GM23338 (cell line): ENCODE measurements at regions not wholly inside any gene's neighbourhood (a gene's known extent, or its start where the extent isn't known, plus 50 kb on each side); places are given as distances from the start of the nearest gene placed in this dataset.

Source experiments
- ATAC-seq: fragments of 200-7000 bp; cut with Tn5 transposase; 3 replicates; pipeline ENCODE4 v1.9.1; 2020
- DNase-seq: peaks from one replicate; pipeline ENCODE4 v3.0.0-alpha.2; 2015; ENCODE audit warnings: low spot score
- H2AFZ ChIP-seq: fragments of 200-600 bp; sonication (generic); 2 replicates; pipeline ENCODE4 v1.8.0; 2016; ENCODE audit warnings: antibody characterized with exemption, mild to moderate bottlenecking, moderate library complexity
- H3F3A ChIP-seq: fragments of 200-600 bp; sonication (generic); replicated peaks from 2 replicates; pipeline ENCODE4 v1.8.0; 2017; ENCODE audit warnings: antibody characterized with exemption, mixed run types, low read depth
- H3K27ac ChIP-seq: fragments of 200-600 bp; sonication (generic); 2 replicates; pipeline ENCODE4 v1.6.1; 2016; ENCODE audit warnings: low read depth
- H3K27me3 ChIP-seq: fragments of 200-600 bp; sonication (generic); 2 replicates; pipeline ENCODE4 v1.8.0; 2016; ENCODE audit warnings: mild to moderate bottlenecking, mixed run types, moderate library complexity; ENCODE audit not compliant: insufficient read depth
- H3K36me3 ChIP-seq: fragments of 200-600 bp; sonication (generic); 2 replicates; pipeline ENCODE4 v1.8.0; 2016; ENCODE audit warnings: mild to moderate bottlenecking; ENCODE audit not compliant: insufficient read depth
- H3K4me1 ChIP-seq: fragments of 200-600 bp; sonication (generic); 2 replicates; pipeline ENCODE4 v1.8.0; 2016; ENCODE audit warnings: mild to moderate bottlenecking, moderate library complexity; ENCODE audit not compliant: insufficient read depth
- H3K4me2 ChIP-seq: fragments of 200-600 bp; sonication (generic); 2 replicates; pipeline ENCODE4 v1.7.1; 2017; ENCODE audit warnings: mixed run types
- H3K4me3 ChIP-seq: fragments of 200-600 bp; sonication (generic); 2 replicates; pipeline ENCODE4 v1.6.1; 2016; ENCODE audit warnings: mixed run types
- H3K79me2 ChIP-seq: fragments of 200-600 bp; sonication (generic); replicated peaks from 2 replicates; pipeline ENCODE4 v1.8.0; 2017; ENCODE audit warnings: mild to moderate bottlenecking; ENCODE audit not compliant: insufficient read depth
- H3K9me2 ChIP-seq: fragments of 200-600 bp; sonication (generic); 2 replicates; pipeline ENCODE4 v1.8.0; 2017; ENCODE audit not compliant: insufficient read depth
- H4K20me1 ChIP-seq: fragments of 200-600 bp; sonication (generic); replicated peaks from 2 replicates; pipeline ENCODE4 v1.8.0; 2017; ENCODE audit warnings: mild to moderate bottlenecking; ENCODE audit not compliant: insufficient read depth
- H3K27ac Mint-ChIP-seq: 2 replicates; pipeline ENCODE4 v1.8.0; 2020; ENCODE audit warnings: inconsistent platforms, mild to moderate bottlenecking, moderate library complexity, mixed read lengths
- H3K27me3 Mint-ChIP-seq: 3 replicates; pipeline ENCODE4 v1.8.0; 2022; ENCODE audit warnings: low read depth, mild to moderate bottlenecking, moderate library complexity, mixed read lengths, inconsistent platforms; ENCODE audit not compliant: insufficient read depth, poor library complexity
- H3K36me3 Mint-ChIP-seq: 3 replicates; pipeline ENCODE4 v1.8.0; 2021; ENCODE audit warnings: low read depth, mild to moderate bottlenecking, inconsistent platforms, moderate library complexity, mixed read lengths
- H3K4me1 Mint-ChIP-seq: 3 replicates; pipeline ENCODE4 v1.8.0; 2020; ENCODE audit warnings: mild to moderate bottlenecking, inconsistent platforms, mixed read lengths
- H3K4me3 Mint-ChIP-seq: 3 replicates; pipeline ENCODE4 v1.8.0; 2021; ENCODE audit warnings: moderate library complexity, mild to moderate bottlenecking, inconsistent platforms, mixed read lengths
- H3K9me3 Mint-ChIP-seq: 3 replicates; pipeline ENCODE4 v1.8.0; 2020; ENCODE audit warnings: moderate library complexity, mild to moderate bottlenecking, inconsistent platforms, mixed read lengths
- CREB1 ChIP-seq: fragments of 250-450 bp; sonication (Bioruptor Pico); IDR thresholded peaks from 2 replicates; pipeline ENCODE4 v1.5.0; 2020; ENCODE audit warnings: low read depth, mild to moderate bottlenecking, moderate library complexity
- EZH2phosphoT487 ChIP-seq: fragments of 200-600 bp; sonication (generic); IDR thresholded peaks from one replicate; pipeline ENCODE4 v1.8.1; 2018; ENCODE audit warnings: antibody characterized with exemption; ENCODE audit not compliant: unreplicated experiment
- NANOG ChIP-seq: IDR thresholded peaks from 2 replicates; pipeline ENCODE4 v1.6.1; 2016; ENCODE audit warnings: antibody characterized with exemption, borderline replicate concordance
- STAT1 ChIP-seq: IDR thresholded peaks from one replicate; pipeline ENCODE4 v1.6.1; 2016; ENCODE audit warnings: antibody characterized with exemption; ENCODE audit not compliant: unreplicated experiment
- ZNF114 ChIP-seq: fragments of 250-450 bp; sonication (Bioruptor Pico); IDR thresholded peaks from 2 replicates; pipeline ENCODE4 v1.5.0; 2020; ENCODE audit warnings: mild to moderate bottlenecking, moderate library complexity
- TF ChIP-seq, protein P1 (sequence below): IDR thresholded peaks from one replicate; pipeline ENCODE4 v1.6.1; 2018; ENCODE audit warnings: antibody characterized with exemption; ENCODE audit not compliant: unreplicated experiment
- TF ChIP-seq, protein P2 (sequence below): IDR thresholded peaks from 2 replicates; pipeline ENCODE4 v1.6.1; 2016; ENCODE audit warnings: antibody characterized with exemption
- TF ChIP-seq, protein P3 (sequence below), 2 experiments: fragments of 200-600 bp in 1 of 2; sonication (generic) in 1 of 2; conservative IDR thresholded peaks; 2 replicates each; pipeline versions ENCODE4 v1.5.1 to v1.6.1; 2016 to 2017; ENCODE audit warnings: antibody characterized with exemption in 2 of 2, low read depth in 2 of 2, mild to moderate bottlenecking in 2 of 2, moderate library complexity in 1 of 2

DNA sequence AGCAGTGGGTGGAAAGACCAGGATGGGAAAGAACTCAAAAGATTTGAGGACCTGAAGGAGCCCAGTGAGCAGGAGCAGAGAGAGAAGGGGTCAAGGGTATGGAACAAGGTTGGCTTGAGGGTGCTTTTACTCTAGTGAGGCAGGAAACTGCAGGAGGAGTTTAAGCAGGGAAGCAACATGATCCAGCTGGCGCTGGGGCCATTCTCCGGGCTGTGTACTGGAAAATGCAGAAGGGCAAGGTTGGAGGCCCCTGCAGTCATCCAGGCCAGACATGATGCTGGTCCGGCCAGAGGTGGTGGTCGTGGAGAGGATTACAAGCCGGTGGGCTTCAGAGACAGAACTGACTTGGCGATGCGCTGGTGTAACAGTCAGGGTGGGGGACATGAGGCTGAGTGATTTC, 81.8 kb downstream of the LSM3 start (continued):
- no peak for TF ChIP-seq EZH2phosphoT487
- TF ChIP-seq, protein P1, sequence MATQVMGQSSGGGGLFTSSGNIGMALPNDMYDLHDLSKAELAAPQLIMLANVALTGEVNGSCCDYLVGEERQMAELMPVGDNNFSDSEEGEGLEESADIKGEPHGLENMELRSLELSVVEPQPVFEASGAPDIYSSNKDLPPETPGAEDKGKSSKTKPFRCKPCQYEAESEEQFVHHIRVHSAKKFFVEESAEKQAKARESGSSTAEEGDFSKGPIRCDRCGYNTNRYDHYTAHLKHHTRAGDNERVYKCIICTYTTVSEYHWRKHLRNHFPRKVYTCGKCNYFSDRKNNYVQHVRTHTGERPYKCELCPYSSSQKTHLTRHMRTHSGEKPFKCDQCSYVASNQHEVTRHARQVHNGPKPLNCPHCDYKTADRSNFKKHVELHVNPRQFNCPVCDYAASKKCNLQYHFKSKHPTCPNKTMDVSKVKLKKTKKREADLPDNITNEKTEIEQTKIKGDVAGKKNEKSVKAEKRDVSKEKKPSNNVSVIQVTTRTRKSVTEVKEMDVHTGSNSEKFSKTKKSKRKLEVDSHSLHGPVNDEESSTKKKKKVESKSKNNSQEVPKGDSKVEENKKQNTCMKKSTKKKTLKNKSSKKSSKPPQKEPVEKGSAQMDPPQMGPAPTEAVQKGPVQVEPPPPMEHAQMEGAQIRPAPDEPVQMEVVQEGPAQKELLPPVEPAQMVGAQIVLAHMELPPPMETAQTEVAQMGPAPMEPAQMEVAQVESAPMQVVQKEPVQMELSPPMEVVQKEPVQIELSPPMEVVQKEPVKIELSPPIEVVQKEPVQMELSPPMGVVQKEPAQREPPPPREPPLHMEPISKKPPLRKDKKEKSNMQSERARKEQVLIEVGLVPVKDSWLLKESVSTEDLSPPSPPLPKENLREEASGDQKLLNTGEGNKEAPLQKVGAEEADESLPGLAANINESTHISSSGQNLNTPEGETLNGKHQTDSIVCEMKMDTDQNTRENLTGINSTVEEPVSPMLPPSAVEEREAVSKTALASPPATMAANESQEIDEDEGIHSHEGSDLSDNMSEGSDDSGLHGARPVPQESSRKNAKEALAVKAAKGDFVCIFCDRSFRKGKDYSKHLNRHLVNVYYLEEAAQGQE = no peak
- TF ChIP-seq NANOG = no peak
- no peak for TF ChIP-seq ZNF114 (CRISPR knock-in tag)
- no peak for TF ChIP-seq CREB1 (CRISPR knock-in tag)
- no peak for TF ChIP-seq STAT1
- TF ChIP-seq, protein P2, sequence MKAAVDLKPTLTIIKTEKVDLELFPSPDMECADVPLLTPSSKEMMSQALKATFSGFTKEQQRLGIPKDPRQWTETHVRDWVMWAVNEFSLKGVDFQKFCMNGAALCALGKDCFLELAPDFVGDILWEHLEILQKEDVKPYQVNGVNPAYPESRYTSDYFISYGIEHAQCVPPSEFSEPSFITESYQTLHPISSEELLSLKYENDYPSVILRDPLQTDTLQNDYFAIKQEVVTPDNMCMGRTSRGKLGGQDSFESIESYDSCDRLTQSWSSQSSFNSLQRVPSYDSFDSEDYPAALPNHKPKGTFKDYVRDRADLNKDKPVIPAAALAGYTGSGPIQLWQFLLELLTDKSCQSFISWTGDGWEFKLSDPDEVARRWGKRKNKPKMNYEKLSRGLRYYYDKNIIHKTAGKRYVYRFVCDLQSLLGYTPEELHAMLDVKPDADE = no peak

DNA sequence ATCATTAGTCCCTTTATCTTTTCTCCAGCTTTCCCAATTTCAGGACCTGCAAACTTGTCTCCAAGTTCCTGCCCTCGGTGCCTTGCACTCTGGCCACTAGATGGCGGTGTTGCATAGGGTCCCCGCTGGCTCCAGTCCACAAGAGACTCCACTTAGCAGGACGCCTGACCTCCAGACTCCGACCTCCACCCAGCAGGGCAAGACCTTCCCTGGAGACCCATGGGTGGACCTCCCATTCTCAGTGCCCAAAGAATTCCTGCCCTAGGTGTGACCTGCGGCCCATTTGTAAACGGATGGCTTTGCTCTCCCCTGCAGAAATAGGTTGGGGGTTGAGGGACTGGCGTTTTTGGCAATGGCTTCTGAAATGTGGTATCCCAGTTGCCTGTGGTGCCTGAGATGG, 82.6 kb downstream of the LSM3 start:
- H3K9me2 ChIP-seq = 0 out of 2 replicates have a peak, but pooled peaks cover 2% of the 10 kb centered on the region
- no peak overlapping the region for H3K4me3 Mint-ChIP-seq
- H3K79me2 ChIP-seq = no peaks in the 10 kb centered on the region
- no peak overlapping the region for H2AFZ ChIP-seq
- no peaks in the 10 kb centered on the region for H3F3A ChIP-seq
- DNase-seq (peak; percentile 86), ATAC-seq (peak; percentile 89)
- H3K27me3 ChIP-seq = no peaks in the 10 kb centered on the region
- peaks cover 2% of the 10 kb centered on the region; the same call in 2 of the 3 replicates for H3K4me1 Mint-ChIP-seq
- H4K20me1 ChIP-seq = no peaks in the 10 kb centered on the region
- H3K4me3 ChIP-seq = no peak overlapping the region
- peaks cover 8% of the 10 kb centered on the region for H3K27me3 Mint-ChIP-seq
- H3K27ac ChIP-seq = no peak overlapping the region
- no peaks in the 10 kb centered on the region; the same call in 2 of the 3 replicates for H3K36me3 Mint-ChIP-seq
- H3K9me3 Mint-ChIP-seq = peaks cover 6% of the 10 kb centered on the region
- H3K4me2 ChIP-seq = no peak overlapping the region
- H3K36me3 ChIP-seq = no peaks in the 10 kb centered on the region; the same call in 1 of the 2 replicates
- 0 out of 2 replicates have a peak, but pooled peaks cover 4% of the 10 kb centered on the region for H3K4me1 ChIP-seq
- no peak overlapping the region for H3K27ac Mint-ChIP-seq
- TF ChIP-seq STAT1 = no peak
- 0 out of 2 replicates have a peak, but pooled peaks have one; percentile 76 for TF ChIP-seq ZNF114 (CRISPR knock-in tag)
- no peak for TF ChIP-seq EZH2phosphoT487
- TF ChIP-seq, protein P3, sequence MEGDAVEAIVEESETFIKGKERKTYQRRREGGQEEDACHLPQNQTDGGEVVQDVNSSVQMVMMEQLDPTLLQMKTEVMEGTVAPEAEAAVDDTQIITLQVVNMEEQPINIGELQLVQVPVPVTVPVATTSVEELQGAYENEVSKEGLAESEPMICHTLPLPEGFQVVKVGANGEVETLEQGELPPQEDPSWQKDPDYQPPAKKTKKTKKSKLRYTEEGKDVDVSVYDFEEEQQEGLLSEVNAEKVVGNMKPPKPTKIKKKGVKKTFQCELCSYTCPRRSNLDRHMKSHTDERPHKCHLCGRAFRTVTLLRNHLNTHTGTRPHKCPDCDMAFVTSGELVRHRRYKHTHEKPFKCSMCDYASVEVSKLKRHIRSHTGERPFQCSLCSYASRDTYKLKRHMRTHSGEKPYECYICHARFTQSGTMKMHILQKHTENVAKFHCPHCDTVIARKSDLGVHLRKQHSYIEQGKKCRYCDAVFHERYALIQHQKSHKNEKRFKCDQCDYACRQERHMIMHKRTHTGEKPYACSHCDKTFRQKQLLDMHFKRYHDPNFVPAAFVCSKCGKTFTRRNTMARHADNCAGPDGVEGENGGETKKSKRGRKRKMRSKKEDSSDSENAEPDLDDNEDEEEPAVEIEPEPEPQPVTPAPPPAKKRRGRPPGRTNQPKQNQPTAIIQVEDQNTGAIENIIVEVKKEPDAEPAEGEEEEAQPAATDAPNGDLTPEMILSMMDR (conservative IDR thresholded peaks at IDR 0.05; ENCODE audit: low read depth in 2 of 2) = peak; percentile 98 to 99
